Retinal pigment epithelial cell (primary cell): ENCODE measurements at regions not wholly inside any gene's neighbourhood (a gene's known extent, or its start where the extent isn't known, plus 50 kb on each side); places are given as distances from the start of the nearest gene placed in this dataset.

Experiments used
- DNase-seq: peaks from one replicate; pipeline ENCODE4 v3.0.0-alpha.2; 2010; ENCODE audit warnings: low read depth
- H3K4me3 ChIP-seq: 2 replicates; pipeline ENCODE4 v1.5.1; 2011; ENCODE audit warnings: mild to moderate bottlenecking, low read length, control low read depth, moderate library complexity
- CTCF ChIP-seq: conservative IDR thresholded peaks from 2 replicates; pipeline ENCODE4 v1.5.1; 2011; ENCODE audit warnings: low read depth, low read length, control low read depth, inconsistent platforms

DNA sequence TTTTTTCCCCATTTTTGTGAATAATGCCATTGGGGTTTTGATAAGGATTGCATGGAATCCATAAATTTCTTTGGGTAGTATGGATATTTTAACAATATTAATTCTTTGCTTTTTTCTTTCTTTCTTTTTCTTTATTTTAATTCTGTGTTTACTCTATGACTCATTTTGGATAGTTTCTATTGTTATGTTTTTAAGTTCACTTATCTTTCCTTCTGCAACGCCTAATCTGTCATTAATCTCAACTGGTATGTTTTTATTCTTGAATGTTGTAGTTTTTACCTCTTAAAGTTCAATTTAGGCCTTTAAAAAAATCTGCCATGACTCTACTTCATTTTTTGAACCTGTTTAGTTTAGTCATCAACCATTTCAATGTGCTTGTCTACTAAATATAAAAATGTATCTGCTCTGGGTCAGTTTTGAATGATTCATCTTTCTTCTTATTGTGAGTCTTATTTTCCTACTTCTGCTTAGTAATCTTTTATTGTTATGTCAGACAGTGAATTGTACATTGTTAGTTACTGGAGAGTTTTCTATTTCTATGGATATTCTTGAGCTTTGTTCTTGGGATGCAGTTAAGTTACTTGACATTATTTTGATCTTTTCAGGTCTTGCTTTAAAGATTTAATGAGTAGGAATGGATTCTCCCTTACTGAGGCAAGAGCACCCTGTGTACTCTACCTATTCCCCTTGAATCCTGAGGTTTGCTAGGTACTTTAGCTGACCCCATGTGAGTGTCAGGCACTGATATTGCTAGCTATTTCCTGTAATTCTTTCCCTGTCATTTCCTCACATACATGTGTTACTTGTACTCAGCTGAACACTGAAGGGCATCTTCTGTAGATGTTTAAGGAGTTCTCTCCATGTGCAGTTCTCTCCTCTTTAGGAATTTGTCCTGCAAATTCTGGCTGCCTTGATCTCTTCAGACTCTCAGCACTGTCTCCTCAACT lies 104.2 kb downstream of the TFAP2B start:
- no peak overlapping the region for H3K4me3 ChIP-seq
- DNase-seq, result peak; percentile 9
- no peak for TF ChIP-seq CTCF

DNA sequence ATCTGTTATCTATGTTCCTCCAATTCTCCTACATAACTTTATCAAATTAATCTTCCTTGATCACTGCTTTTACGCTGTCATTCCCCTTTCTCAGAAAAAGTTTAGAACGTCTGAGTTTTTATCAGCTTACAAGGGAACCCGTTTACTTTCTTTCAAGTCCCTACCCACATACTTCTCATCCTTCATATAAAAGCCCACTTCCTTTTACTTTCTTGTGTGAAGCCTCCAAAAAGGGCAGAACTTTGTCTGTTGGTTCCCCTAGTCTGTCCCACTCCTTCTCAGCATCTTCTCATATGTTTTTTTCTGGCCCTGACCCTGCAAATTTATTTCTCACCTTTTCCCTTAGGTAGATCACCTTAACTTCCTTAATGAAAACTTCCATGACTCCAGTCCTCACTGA lies 106.1 kb downstream of the TFAP2B start:
- TF ChIP-seq CTCF, result no peak
- no peak for DNase-seq
- no peak overlapping the region for H3K4me3 ChIP-seq

DNA sequence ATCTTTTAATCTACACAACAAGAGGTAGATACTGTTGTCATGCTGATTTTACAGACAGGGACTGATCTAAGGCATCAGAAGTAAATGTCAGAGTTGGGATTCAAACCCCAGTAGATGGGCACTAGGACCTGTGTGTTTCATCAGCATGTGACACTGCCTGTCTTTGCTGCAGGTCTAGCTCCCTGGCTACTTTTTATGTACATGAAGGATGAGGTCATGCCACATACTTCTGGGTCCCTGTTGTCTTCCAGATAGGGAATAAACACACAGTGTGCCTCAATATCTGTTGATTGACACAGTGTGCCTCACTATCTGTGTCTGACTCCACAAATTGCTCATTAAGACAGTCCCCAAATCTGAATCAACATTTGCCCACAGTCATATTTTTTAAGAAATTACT lies 106.9 kb downstream of the TFAP2B start:
- no peak for DNase-seq
- no peak overlapping the region for H3K4me3 ChIP-seq
- no peak for TF ChIP-seq CTCF

GRCh38 chr6:50925981-50926380 lies 107.3 kb downstream of the TFAP2B start:
- peak; percentile 20 for DNase-seq
- no peak for TF ChIP-seq CTCF
- H3K4me3 ChIP-seq, result no peak overlapping the region

DNA sequence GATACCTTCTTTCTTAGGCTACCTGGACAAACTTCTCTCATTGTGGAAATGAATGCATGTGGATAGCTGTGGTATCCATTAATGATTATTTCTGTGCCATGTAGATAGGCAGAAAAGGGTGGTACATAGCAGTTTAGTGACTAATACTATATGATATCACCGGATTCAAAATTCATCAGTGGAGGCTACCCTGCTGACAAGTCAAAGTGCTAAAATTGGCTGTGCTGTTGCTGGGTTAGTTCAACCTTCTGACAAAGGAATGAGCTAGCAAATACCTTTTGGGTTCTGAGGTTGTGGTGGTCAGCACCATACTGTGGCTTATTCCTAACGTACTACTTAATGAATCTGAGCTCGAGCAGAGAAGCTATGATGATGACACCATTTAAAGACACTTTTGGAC lies 109.1 kb downstream of the TFAP2B start:
- H3K4me3 ChIP-seq, result no peak overlapping the region
- TF ChIP-seq CTCF, result no peak
- DNase-seq, result peak; percentile 28

DNA sequence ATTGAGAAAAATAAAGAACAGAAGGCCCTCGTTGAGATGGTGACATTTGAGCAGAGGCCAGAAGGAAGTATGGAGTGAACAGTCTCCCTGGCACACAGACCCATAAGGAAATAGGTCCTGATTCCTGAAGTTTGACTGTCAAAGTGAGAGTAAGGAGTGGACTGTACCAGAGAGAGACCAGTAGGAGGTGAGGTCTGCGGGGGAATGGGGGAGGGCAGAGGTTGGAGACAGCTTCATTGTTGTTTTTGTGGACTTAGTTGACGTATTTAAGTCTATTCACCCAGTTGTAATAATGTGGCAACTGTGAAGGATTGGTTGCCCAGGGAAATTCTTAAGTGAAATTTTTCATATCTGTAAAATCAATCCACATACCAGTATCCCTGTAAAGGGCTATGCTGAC lies 110.7 kb downstream of the TFAP2B start:
- DNase-seq, result no peak
- TF ChIP-seq CTCF, result no peak
- H3K4me3 ChIP-seq, result no peak overlapping the region

- DNase-seq, result no peak
- no peak overlapping the region for H3K4me3 ChIP-seq
- TF ChIP-seq CTCF, result no peak
These were observed 116.8 kb downstream of the TFAP2B start for GRCh38 chr6:50935442-50935841.
